Loucy (cell line): ENCODE measurements at regions not wholly inside any gene's neighbourhood (a gene's known extent, or its start where the extent isn't known, plus 50 kb on each side); places are given as distances from the start of the nearest gene placed in this dataset.

ENCODE experiments used
- H2AFZ ChIP-seq: fragments of 200-600 bp; sonication (generic); 2 replicates; pipeline ENCODE4 v1.6.0; 2016; ENCODE audit warnings: antibody characterized with exemption, mild to moderate bottlenecking, low read length, moderate library complexity
- H3F3A ChIP-seq: fragments of 200-600 bp; 2 replicates; pipeline ENCODE4 v1.6.0; 2016; ENCODE audit warnings: antibody characterized with exemption, low read depth, mild to moderate bottlenecking
- H3K27me3 ChIP-seq: fragments of 200-600 bp; sonication (generic); 2 replicates; pipeline ENCODE4 v1.6.1; 2014; ENCODE audit warnings: low read length, mild to moderate bottlenecking; ENCODE audit not compliant: insufficient read depth, poor library complexity, severe bottlenecking
- H3K36me3 ChIP-seq: fragments of 200-600 bp; sonication (generic); 2 replicates; pipeline ENCODE4 v1.6.1; 2016; ENCODE audit warnings: low read length; ENCODE audit not compliant: insufficient read depth
- H3K4me1 ChIP-seq: fragments of 200-600 bp; sonication (generic); 2 replicates; pipeline ENCODE4 v1.5.1; 2014; ENCODE audit warnings: low read length, mild to moderate bottlenecking; ENCODE audit not compliant: insufficient read depth, poor library complexity, severe bottlenecking
- H3K4me2 ChIP-seq: fragments of 200-600 bp; sonication (generic); 2 replicates; pipeline ENCODE4 v1.6.0; 2014; ENCODE audit warnings: antibody characterized with exemption, low read length, low read depth, mild to moderate bottlenecking; ENCODE audit not compliant: poor library complexity, severe bottlenecking
- H3K4me3 ChIP-seq: fragments of 200-600 bp; sonication (generic); 2 replicates; pipeline ENCODE4 v1.5.1; 2014; ENCODE audit warnings: low read length, mild to moderate bottlenecking, mixed read lengths; ENCODE audit not compliant: poor library complexity, severe bottlenecking
- H3K79me2 ChIP-seq: fragments of 200-600 bp; sonication (generic); 2 replicates; pipeline ENCODE4 v1.6.1; 2014; ENCODE audit warnings: low read length; ENCODE audit not compliant: insufficient read depth
- H3K9ac ChIP-seq: fragments of 200-600 bp; sonication (generic); 2 replicates; pipeline ENCODE4 v1.6.0; 2014; ENCODE audit warnings: mild to moderate bottlenecking, low read depth, low read length, moderate library complexity; ENCODE audit not compliant: poor library complexity, severe bottlenecking
- H3K9me2 ChIP-seq: fragments of 200-600 bp; sonication (generic); replicated peaks from 2 replicates; pipeline ENCODE4 v1.6.1; 2016; ENCODE audit warnings: low read depth, low read length, mixed read lengths
- H3K9me3 ChIP-seq: fragments of 200-600 bp; sonication (generic); 2 replicates; pipeline ENCODE4 v1.6.1; 2014; ENCODE audit warnings: mild to moderate bottlenecking, antibody characterized with exemption, low read length, low read depth; ENCODE audit not compliant: insufficient read depth
- H4K20me1 ChIP-seq: fragments of 200-600 bp; sonication (generic); 2 replicates; pipeline ENCODE4 v1.6.0; 2014; ENCODE audit warnings: antibody characterized with exemption, low read length, mild to moderate bottlenecking; ENCODE audit not compliant: insufficient read depth, poor library complexity, severe bottlenecking
- CTCF ChIP-seq: fragments of 200-600 bp; sonication (generic); conservative IDR thresholded peaks from 2 replicates; pipeline ENCODE4 v1.5.1; 2014; ENCODE audit warnings: mild to moderate bottlenecking, antibody characterized with exemption, low read length
- EZH2phosphoT487 ChIP-seq: fragments of 200-600 bp; IDR thresholded peaks from 2 replicates; pipeline ENCODE4 v1.6.1; 2018; ENCODE audit warnings: antibody characterized with exemption, mild to moderate bottlenecking, moderate library complexity, borderline replicate concordance

- Histone ChIP-seq H3K4me2 (no peak overlapping the region), H3K4me3 (no peak overlapping the region), H3K79me2 (no peaks in the 10 kb centered on the region), H3K27me3 (no peaks in the 10 kb centered on the region), H3K9me2 (no peaks in the 10 kb centered on the region), H3K4me1 (no peaks in the 10 kb centered on the region), H3K9me3 (no peaks in the 10 kb centered on the region), H3F3A (no peaks in the 10 kb centered on the region), H3K36me3 (no peaks in the 10 kb centered on the region), H3K9ac (no peak overlapping the region), H2AFZ (no peak overlapping the region), H4K20me1 (no peaks in the 10 kb centered on the region)
- TF ChIP-seq CTCF (no peak), EZH2phosphoT487 (no peak)
Observed at GRCh38 chr10:62893036-62893435, 76.9 kb upstream of the EGR2 start.

GRCh38 chr10:62890395-62890794 lies 74.2 kb upstream of the EGR2 start:
- TF ChIP-seq EZH2phosphoT487, result no peak
- TF ChIP-seq CTCF, result no peak

DNA sequence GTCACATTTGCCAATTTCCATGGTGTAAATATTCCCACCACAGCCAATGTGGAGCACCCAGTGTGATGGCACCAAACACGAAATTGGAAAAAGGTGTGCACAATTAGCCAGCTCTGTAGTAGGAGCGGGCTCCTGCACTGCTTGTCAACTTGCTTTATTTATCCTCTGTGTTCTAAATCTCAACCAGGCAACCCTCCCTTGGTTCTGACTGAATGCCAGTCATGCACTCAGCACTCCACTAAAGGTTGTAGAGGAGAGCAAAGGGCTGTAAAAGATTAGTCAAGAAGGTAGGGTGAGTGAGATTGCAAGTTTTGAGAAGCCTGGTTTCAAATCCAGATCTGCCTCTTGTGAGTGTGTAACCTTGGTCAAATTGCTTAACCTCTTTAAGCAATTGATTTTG lies 71.5 kb upstream of the EGR2 start:
- Histone ChIP-seq H3K27me3 (no peaks in the 10 kb centered on the region), H3K4me1 (no peaks in the 10 kb centered on the region), H3K9me2 (no peaks in the 10 kb centered on the region), H3K79me2 (no peaks in the 10 kb centered on the region), H3F3A (no peaks in the 10 kb centered on the region), H3K9ac (no peak overlapping the region), H3K4me3 (no peak overlapping the region), H4K20me1 (no peaks in the 10 kb centered on the region), H3K9me3 (no peaks in the 10 kb centered on the region), H3K4me2 (no peak overlapping the region), H2AFZ (no peak overlapping the region), H3K36me3 (no peaks in the 10 kb centered on the region)
- TF ChIP-seq CTCF, result no peak
- TF ChIP-seq EZH2phosphoT487, result no peak

More at GRCh38 chr10:62890395-62890794, 74.2 kb upstream of the EGR2 start:
- no peaks in the 10 kb centered on the region for H3K79me2 ChIP-seq
- H4K20me1 ChIP-seq, result no peaks in the 10 kb centered on the region
- H3K4me2 ChIP-seq, result no peak overlapping the region
- no peaks in the 10 kb centered on the region for H3F3A ChIP-seq
- no peaks in the 10 kb centered on the region for H3K9me3 ChIP-seq
- no peak overlapping the region for H3K9ac ChIP-seq
- no peak overlapping the region for H3K4me3 ChIP-seq
- H3K9me2 ChIP-seq, result no peaks in the 10 kb centered on the region
- no peaks in the 10 kb centered on the region for H3K36me3 ChIP-seq
- H3K27me3 ChIP-seq, result no peaks in the 10 kb centered on the region
- H2AFZ ChIP-seq, result no peak overlapping the region
- H3K4me1 ChIP-seq, result no peaks in the 10 kb centered on the region
